IgD-negative memory B cell (primary cell): ENCODE measurements at regions not wholly inside any gene's neighbourhood (a gene's known extent, or its start where the extent isn't known, plus 50 kb on each side); places are given as distances from the start of the nearest gene placed in this dataset.

Experiments
- H3K27ac Mint-ChIP-seq, 3 donors: one replicate each; pipeline ENCODE4 v1.8.0; 2020 to 2022; ENCODE audit warnings: mild to moderate bottlenecking in 3 of 3, mixed read lengths in 3 of 3, moderate library complexity in 1 of 3
- H3K27me3 Mint-ChIP-seq: one replicate; pipeline ENCODE4 v1.8.0; 2021; ENCODE audit warnings: mixed read lengths
- H3K36me3 Mint-ChIP-seq: one replicate; pipeline ENCODE4 v1.8.0; 2020; ENCODE audit warnings: mild to moderate bottlenecking, mixed read lengths
- H3K4me1 Mint-ChIP-seq, 3 donors: one replicate each; pipeline ENCODE4 v1.8.0; 2020 to 2022; ENCODE audit warnings: mixed read lengths in 3 of 3, mild to moderate bottlenecking in 1 of 3
- H3K4me3 Mint-ChIP-seq, 4 donors: one replicate each; pipeline ENCODE4 v1.8.0; 2020 to 2022; ENCODE audit warnings: mild to moderate bottlenecking in 4 of 4, mixed read lengths in 4 of 4, moderate library complexity in 3 of 4
- H3K9me3 Mint-ChIP-seq, 3 donors: one replicate each; pipeline ENCODE4 v1.8.0; 2020 to 2021; ENCODE audit warnings: mixed read lengths in 3 of 3, mild to moderate bottlenecking in 1 of 3

GRCh38 chr4:127082986-127083385 is 549.8 kb upstream of the INTU start:
- no peak overlapping the region for H3K4me3 Mint-ChIP-seq
- H3K9me3 Mint-ChIP-seq, result peaks cover 6 to 8% (median 8%) of the 10 kb centered on the region in 3 donors
- H3K27me3 Mint-ChIP-seq, result no peaks in the 10 kb centered on the region
- no peaks in the 10 kb centered on the region for H3K36me3 Mint-ChIP-seq
- H3K4me1 Mint-ChIP-seq, result no peaks in the 10 kb centered on the region
- H3K27ac Mint-ChIP-seq, result no peak overlapping the region

- Mint-ChIP-seq H3K27me3 (no peaks in the 10 kb centered on the region), H3K4me1 (no peaks in the 10 kb centered on the region), H3K4me3 (no peak overlapping the region), H3K36me3 (no peaks in the 10 kb centered on the region), H3K27ac (no peak overlapping the region), H3K9me3 (peaks cover 6 to 8% (median 8%) of the 10 kb centered on the region in 3 donors)
Measured at GRCh38 chr4:127084666-127085065, 548.1 kb upstream of the INTU start.

DNA sequence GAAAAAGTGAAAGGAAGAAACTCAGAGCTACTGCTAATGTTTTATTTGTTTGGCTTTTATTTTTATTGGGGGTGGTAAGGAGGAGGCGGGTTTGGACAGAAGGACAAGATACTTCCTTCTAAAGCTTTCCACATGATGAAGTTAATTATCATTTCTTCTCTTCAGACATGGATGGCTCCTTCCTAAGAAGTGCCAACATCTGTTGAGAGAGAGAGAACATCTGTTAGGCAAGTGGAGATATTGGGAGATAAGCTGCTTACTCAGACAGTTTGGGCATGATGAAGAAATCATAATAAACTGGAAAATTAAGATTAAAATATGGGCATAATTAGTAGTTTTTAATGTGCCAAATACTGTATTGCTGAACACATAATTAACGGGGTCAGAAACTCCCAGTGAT is 535.7 kb upstream of the INTU start:
- Mint-ChIP-seq H3K36me3 (no peaks in the 10 kb centered on the region), H3K9me3 (peaks cover 4 to 17% (median 4%) of the 10 kb centered on the region in 3 donors), H3K27me3 (no peaks in the 10 kb centered on the region), H3K4me3 (no peak overlapping the region), H3K4me1 (no peaks in the 10 kb centered on the region), H3K27ac (no peak overlapping the region)

DNA sequence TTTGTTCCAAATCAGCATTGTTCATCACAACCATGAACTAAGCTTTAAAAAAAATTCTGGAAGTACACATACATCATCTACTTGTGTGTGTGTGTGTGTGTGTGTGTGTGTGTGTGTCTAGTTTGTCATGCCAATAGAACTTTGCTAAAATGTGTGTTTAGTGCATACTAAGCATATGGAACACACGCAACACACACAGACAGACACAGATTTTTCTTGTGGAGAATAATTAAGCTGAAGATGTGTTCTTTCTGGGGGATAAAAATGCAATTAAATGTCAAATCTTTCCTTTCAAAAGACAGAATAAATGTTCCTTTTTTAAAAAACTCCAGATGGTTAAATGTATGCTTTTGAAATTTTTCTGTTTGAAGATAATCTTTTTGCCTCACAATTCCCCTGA is 530.4 kb upstream of the INTU start:
- Mint-ChIP-seq H3K4me1 (no peaks in the 10 kb centered on the region), H3K27me3 (no peaks in the 10 kb centered on the region), H3K4me3 (no peak overlapping the region), H3K36me3 (no peaks in the 10 kb centered on the region), H3K27ac (no peak overlapping the region), H3K9me3 (peaks cover 0 to 4% (median 3%) of the 10 kb centered on the region in 3 donors)

GRCh38 chr4:127103681-127104115 is 529.1 kb upstream of the INTU start:
- Mint-ChIP-seq H3K9me3 (peaks cover 3 to 5% (median 3%) of the 10 kb centered on the region in 3 donors), H3K27me3 (no peaks in the 10 kb centered on the region), H3K4me1 (no peaks in the 10 kb centered on the region), H3K4me3 (no peak overlapping the region), H3K36me3 (no peaks in the 10 kb centered on the region), H3K27ac (no peak overlapping the region)

DNA sequence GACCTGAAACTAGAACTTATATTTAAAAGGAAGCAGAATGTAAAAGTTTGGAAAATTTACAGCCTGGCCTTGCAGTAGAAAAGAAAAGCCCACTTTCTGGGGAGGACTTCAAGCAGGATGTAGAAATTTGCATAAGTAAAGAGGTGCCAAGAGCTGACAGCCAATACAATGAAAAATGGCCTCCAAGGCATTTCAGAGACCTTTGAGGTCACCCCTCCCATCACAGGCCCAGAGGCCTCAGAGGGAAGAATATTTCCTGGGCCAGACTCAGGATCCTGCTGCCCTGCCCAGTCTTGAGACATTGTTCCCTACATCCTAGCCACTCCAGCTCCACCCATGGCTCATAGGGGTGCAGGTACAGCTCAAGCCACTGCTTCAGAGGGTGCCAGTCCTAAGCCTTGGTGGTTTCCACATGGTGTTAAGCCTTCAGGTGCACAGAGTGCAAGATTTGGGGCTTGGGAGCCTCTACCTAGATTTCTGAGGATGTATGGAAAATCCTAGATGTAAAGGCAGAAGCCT is 518.9 kb upstream of the INTU start:
- Mint-ChIP-seq H3K27ac (no peak overlapping the region), H3K27me3 (no peaks in the 10 kb centered on the region), H3K4me1 (no peaks in the 10 kb centered on the region), H3K36me3 (no peaks in the 10 kb centered on the region), H3K9me3 (peaks cover 2 to 8% (median 7%) of the 10 kb centered on the region in 3 donors), H3K4me3 (no peak overlapping the region)

- H3K27ac Mint-ChIP-seq, result no peak overlapping the region
- H3K4me1 Mint-ChIP-seq, result no peaks in the 10 kb centered on the region
- H3K36me3 Mint-ChIP-seq, result no peaks in the 10 kb centered on the region
- H3K9me3 Mint-ChIP-seq, result peaks cover 0 to 15% (median 7%) of the 10 kb centered on the region in 3 donors
- H3K27me3 Mint-ChIP-seq, result no peaks in the 10 kb centered on the region
- no peak overlapping the region for H3K4me3 Mint-ChIP-seq
Measured at GRCh38 chr4:127118681-127119080, 514.1 kb upstream of the INTU start.

DNA sequence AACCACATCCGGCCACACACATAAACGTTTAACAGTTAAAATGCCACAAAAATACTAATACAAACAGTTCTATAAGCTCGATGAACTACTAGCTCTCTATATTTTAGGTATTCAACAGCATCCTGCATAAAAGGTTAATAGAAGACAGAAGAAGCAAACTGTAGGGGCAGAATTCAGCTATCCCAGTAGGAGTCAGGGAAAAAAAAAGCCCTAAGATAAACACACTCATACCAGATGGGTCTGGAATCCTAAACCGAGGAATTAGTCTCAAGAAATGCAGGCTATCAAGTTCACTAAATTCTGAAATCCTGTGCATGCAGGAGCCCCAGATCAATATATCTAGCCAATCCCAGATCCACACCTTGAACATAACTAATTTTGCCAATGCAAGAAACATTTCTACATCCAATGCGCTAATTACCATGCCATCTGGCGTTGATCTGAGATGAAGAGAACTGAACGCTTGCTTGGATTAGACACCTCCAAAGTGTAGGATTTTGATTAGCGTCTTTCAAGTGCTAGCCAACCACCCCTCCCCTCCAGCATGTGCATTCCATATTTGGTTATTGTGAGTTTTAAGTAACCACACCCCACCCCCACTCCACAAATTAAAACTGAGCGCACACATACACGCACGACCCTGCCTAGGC is 512.2 kb upstream of the INTU start:
- peaks cover 0 to 15% (median 7%) of the 10 kb centered on the region in 3 donors for H3K9me3 Mint-ChIP-seq
- H3K36me3 Mint-ChIP-seq, result no peaks in the 10 kb centered on the region
- no peaks in the 10 kb centered on the region for H3K4me1 Mint-ChIP-seq
- no peak overlapping the region for H3K4me3 Mint-ChIP-seq
- H3K27ac Mint-ChIP-seq, result no peak overlapping the region
- no peaks in the 10 kb centered on the region for H3K27me3 Mint-ChIP-seq

GRCh38 chr4:127124919-127125318 is 507.8 kb upstream of the INTU start:
- peaks cover 0 to 2% (median 0%) of the 10 kb centered on the region in 3 donors for H3K4me1 Mint-ChIP-seq
- H3K9me3 Mint-ChIP-seq, result peaks cover 3 to 8% (median 5%) of the 10 kb centered on the region in 3 donors
- no peaks in the 10 kb centered on the region for H3K36me3 Mint-ChIP-seq

DNA sequence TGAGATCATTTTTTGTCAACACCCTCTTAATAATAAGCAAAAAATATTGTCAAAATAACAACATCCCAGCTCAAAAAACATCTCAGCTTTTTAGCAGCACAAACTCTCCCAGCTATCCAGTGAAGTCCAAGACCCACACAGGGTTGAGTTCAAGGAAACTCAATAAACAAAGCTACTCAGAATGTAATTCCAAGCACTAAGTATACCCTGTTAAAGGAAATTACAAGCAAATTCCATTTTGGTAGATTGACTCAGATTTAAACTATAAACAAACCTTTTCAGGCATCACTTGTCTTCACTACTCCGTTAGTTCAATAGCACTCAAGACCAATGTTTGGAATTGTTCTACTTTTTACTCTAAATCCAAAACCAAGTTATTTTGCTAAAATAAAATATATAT is 506.0 kb upstream of the INTU start:
- Mint-ChIP-seq H3K27me3 (no peaks in the 10 kb centered on the region), H3K36me3 (no peaks in the 10 kb centered on the region), H3K4me3 (no peak overlapping the region), H3K27ac (no peak overlapping the region), H3K9me3 (peaks cover 4 to 6% (median 5%) of the 10 kb centered on the region in 3 donors), H3K4me1 (peaks cover 0 to 2% (median 0%) of the 10 kb centered on the region in 3 donors)

More at GRCh38 chr4:127124919-127125318, 507.8 kb upstream of the INTU start:
- Mint-ChIP-seq H3K4me3 (no peak overlapping the region), H3K27ac (no peak overlapping the region), H3K27me3 (no peaks in the 10 kb centered on the region)

- no peak overlapping the region for H3K4me3 Mint-ChIP-seq
- H3K27me3 Mint-ChIP-seq, result no peaks in the 10 kb centered on the region
- H3K9me3 Mint-ChIP-seq, result peaks cover 0 to 7% (median 4%) of the 10 kb centered on the region in 3 donors
Measured at GRCh38 chr4:127131527-127131926, 501.2 kb upstream of the INTU start.

GRCh38 chr4:127134490-127134889 is 498.3 kb upstream of the INTU start:
- no peaks in the 10 kb centered on the region for H3K4me1 Mint-ChIP-seq
- no peaks in the 10 kb centered on the region for H3K27me3 Mint-ChIP-seq
- H3K27ac Mint-ChIP-seq, result no peak overlapping the region
- no peaks in the 10 kb centered on the region for H3K36me3 Mint-ChIP-seq
- H3K9me3 Mint-ChIP-seq, result peaks cover 0 to 4% (median 4%) of the 10 kb centered on the region in 3 donors
- H3K4me3 Mint-ChIP-seq, result no peak overlapping the region

More at GRCh38 chr4:127131527-127131926, 501.2 kb upstream of the INTU start:
- H3K36me3 Mint-ChIP-seq, result no peaks in the 10 kb centered on the region
- H3K4me1 Mint-ChIP-seq, result peaks cover 0 to 2% (median 0%) of the 10 kb centered on the region in 3 donors
- H3K27ac Mint-ChIP-seq, result no peak overlapping the region

DNA sequence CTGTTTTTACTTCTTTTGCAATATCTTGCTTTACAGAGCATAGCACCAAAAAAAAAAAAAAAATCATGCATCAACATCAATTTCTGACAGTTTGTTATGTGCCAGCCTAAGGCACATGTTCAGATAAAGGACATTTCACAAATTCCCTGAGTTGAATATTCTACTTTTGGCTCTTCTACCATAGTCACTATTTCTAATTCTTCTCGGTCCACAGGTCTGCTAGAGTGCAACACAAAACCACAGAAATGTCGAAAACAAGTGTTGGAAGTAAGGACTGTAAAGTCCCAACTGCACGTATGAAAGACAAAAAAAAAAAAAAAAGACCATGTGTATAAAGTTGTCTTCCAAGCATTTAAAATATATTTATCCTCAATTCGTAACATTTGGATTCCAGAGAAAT is 494.2 kb upstream of the INTU start:
- Mint-ChIP-seq H3K27me3 (no peaks in the 10 kb centered on the region), H3K27ac (no peak overlapping the region), H3K36me3 (no peaks in the 10 kb centered on the region), H3K4me1 (no peaks in the 10 kb centered on the region), H3K9me3 (peaks cover 0 to 3% (median 1%) of the 10 kb centered on the region in 3 donors), H3K4me3 (no peak overlapping the region)

GRCh38 chr4:127139788-127140286 is 492.9 kb upstream of the INTU start:
- H3K27ac Mint-ChIP-seq, result no peak overlapping the region
- H3K9me3 Mint-ChIP-seq, result peaks cover 0 to 3% (median 1%) of the 10 kb centered on the region in 3 donors
- no peaks in the 10 kb centered on the region for H3K36me3 Mint-ChIP-seq
- H3K4me3 Mint-ChIP-seq, result no peak overlapping the region
- no peaks in the 10 kb centered on the region for H3K4me1 Mint-ChIP-seq
- H3K27me3 Mint-ChIP-seq, result no peaks in the 10 kb centered on the region

DNA sequence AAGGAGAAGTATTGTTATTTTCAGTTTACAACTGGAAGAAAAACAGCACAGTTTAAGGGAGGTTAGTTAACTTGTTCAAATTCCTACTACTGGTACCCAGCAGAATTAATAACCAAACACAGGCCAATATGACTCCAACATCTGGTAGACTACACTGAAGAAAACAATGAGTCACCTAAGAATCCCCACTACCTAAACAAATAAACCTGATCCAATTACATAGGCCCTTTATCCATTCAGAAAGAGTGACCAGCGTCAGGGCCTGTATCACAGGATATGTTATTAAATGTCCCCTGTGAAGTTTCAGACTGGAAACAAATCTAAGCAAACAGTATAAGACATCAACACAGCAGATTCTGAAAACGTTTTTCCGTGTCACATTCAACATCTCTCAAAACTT is 492.5 kb upstream of the INTU start:
- H3K27ac Mint-ChIP-seq, result no peak overlapping the region
- H3K36me3 Mint-ChIP-seq, result no peaks in the 10 kb centered on the region
- peaks cover 0 to 3% (median 1%) of the 10 kb centered on the region in 3 donors for H3K9me3 Mint-ChIP-seq
- H3K27me3 Mint-ChIP-seq, result no peaks in the 10 kb centered on the region
- H3K4me1 Mint-ChIP-seq, result no peaks in the 10 kb centered on the region
- H3K4me3 Mint-ChIP-seq, result no peak overlapping the region

- Mint-ChIP-seq H3K27ac (no peak overlapping the region), H3K36me3 (no peaks in the 10 kb centered on the region), H3K27me3 (no peaks in the 10 kb centered on the region), H3K4me1 (no peaks in the 10 kb centered on the region), H3K9me3 (peaks cover 1 to 3% (median 2%) of the 10 kb centered on the region in 3 donors), H3K4me3 (no peak overlapping the region)
Measured at GRCh38 chr4:127141856-127142255, 490.9 kb upstream of the INTU start.
